Glutamatergic neuron (in vitro differentiated cells): ENCODE measurements at regions not wholly inside any gene's neighbourhood (a gene's known extent, or its start where the extent isn't known, plus 50 kb on each side); places are given as distances from the start of the nearest gene placed in this dataset.

Source experiments
- DNase-seq: peaks from one replicate; pipeline ENCODE4 v3.0.0; 2022
- H3K27ac Mint-ChIP-seq: one replicate; pipeline ENCODE4 v1.8.0; 2020; ENCODE audit warnings: mild to moderate bottlenecking, mixed read lengths, inconsistent platforms; ENCODE audit not compliant: unreplicated experiment
- H3K27me3 Mint-ChIP-seq: one replicate; pipeline ENCODE4 v1.8.0; 2020; ENCODE audit warnings: mild to moderate bottlenecking, moderate library complexity, mixed read lengths, inconsistent platforms; ENCODE audit not compliant: unreplicated experiment
- H3K36me3 Mint-ChIP-seq: one replicate; pipeline ENCODE4 v1.8.0; 2020; ENCODE audit warnings: mild to moderate bottlenecking, mixed read lengths, inconsistent platforms; ENCODE audit not compliant: unreplicated experiment
- H3K4me1 Mint-ChIP-seq: one replicate; pipeline ENCODE4 v1.8.0; 2020; ENCODE audit warnings: mild to moderate bottlenecking, low read depth, mixed read lengths, inconsistent platforms; ENCODE audit not compliant: unreplicated experiment
- H3K4me3 Mint-ChIP-seq: one replicate; pipeline ENCODE4 v1.8.0; 2020; ENCODE audit warnings: mild to moderate bottlenecking, mixed read lengths, inconsistent platforms; ENCODE audit not compliant: unreplicated experiment
- H3K9me3 Mint-ChIP-seq: one replicate; pipeline ENCODE4 v1.8.0; 2020; ENCODE audit warnings: mild to moderate bottlenecking, moderate library complexity, mixed read lengths, inconsistent platforms; ENCODE audit not compliant: unreplicated experiment
- CTCF ChIP-seq: fragments of 200-600 bp; sonication (generic); IDR thresholded peaks from one replicate; pipeline ENCODE4 v1.5.0; 2021; ENCODE audit not compliant: partially characterized antibody, unreplicated experiment

GRCh38 chr1:185672719-185673360 lies 61.4 kb upstream of the HMCN1 start:
- no peak for DNase-seq
- H3K27me3 Mint-ChIP-seq: no peaks in the 10 kb centered on the region
- no peaks in the 10 kb centered on the region for H3K9me3 Mint-ChIP-seq
- no peak overlapping the region for H3K27ac Mint-ChIP-seq
- no peaks in the 10 kb centered on the region for H3K4me1 Mint-ChIP-seq
- no peaks in the 10 kb centered on the region for H3K36me3 Mint-ChIP-seq
- no peak for TF ChIP-seq CTCF
- H3K4me3 Mint-ChIP-seq: no peak overlapping the region

- H3K27me3 Mint-ChIP-seq: no peaks in the 10 kb centered on the region
- no peak for TF ChIP-seq CTCF
- no peaks in the 10 kb centered on the region for H3K36me3 Mint-ChIP-seq
- no peak overlapping the region for H3K4me3 Mint-ChIP-seq
- no peak overlapping the region for H3K27ac Mint-ChIP-seq
- no peaks in the 10 kb centered on the region for H3K9me3 Mint-ChIP-seq
- no peaks in the 10 kb centered on the region for H3K4me1 Mint-ChIP-seq
- peak; percentile 32 for DNase-seq
Observed at GRCh38 chr1:185670187-185670627, 64.0 kb upstream of the HMCN1 start.

GRCh38 chr1:185668013-185668412 lies 66.2 kb upstream of the HMCN1 start:
- Mint-ChIP-seq H3K4me1 (no peaks in the 10 kb centered on the region), H3K27me3 (no peaks in the 10 kb centered on the region), H3K4me3 (no peak overlapping the region), H3K9me3 (no peaks in the 10 kb centered on the region), H3K36me3 (no peaks in the 10 kb centered on the region), H3K27ac (no peak overlapping the region)
- no peak for TF ChIP-seq CTCF
- DNase-seq: no peak

- no peak overlapping the region for H3K4me3 Mint-ChIP-seq
- no peaks in the 10 kb centered on the region for H3K36me3 Mint-ChIP-seq
- no peak overlapping the region for H3K27ac Mint-ChIP-seq
- H3K4me1 Mint-ChIP-seq: no peaks in the 10 kb centered on the region
- no peak for DNase-seq
- H3K9me3 Mint-ChIP-seq: no peaks in the 10 kb centered on the region
- H3K27me3 Mint-ChIP-seq: no peaks in the 10 kb centered on the region
- no peak for TF ChIP-seq CTCF
Observed at GRCh38 chr1:185666582-185666981, 67.6 kb upstream of the HMCN1 start.

GRCh38 chr1:185663771-185664296 lies 70.4 kb upstream of the HMCN1 start:
- DNase-seq: no peak
- Mint-ChIP-seq H3K27ac (no peak overlapping the region), H3K36me3 (no peaks in the 10 kb centered on the region), H3K4me3 (no peak overlapping the region), H3K27me3 (peaks cover 3% of the 10 kb centered on the region), H3K4me1 (no peaks in the 10 kb centered on the region), H3K9me3 (no peaks in the 10 kb centered on the region)
- TF ChIP-seq CTCF: no peak
